ENCODE measurements at regions not wholly inside any gene's neighbourhood (a gene's known extent, or its start where the extent isn't known, plus 50 kb on each side); places are given as distances from the start of the nearest gene placed in this dataset.

GRCh38 chr14:76656592-76656991, 104.7 kb upstream of the VASH1 start:
- DNase-seq (ENCODE audit: low spot score) = no peak
- TF ChIP-seq CTCF (IDR thresholded peaks at IDR 0.05; ENCODE audit: extremely low read depth, missing control alignments) = no peak

GRCh38 chr14:76657404-76657803, 103.9 kb upstream of the VASH1 start:
- no peak for DNase-seq (ENCODE audit: low spot score)
- no peak for TF ChIP-seq CTCF (IDR thresholded peaks at IDR 0.05; ENCODE audit: extremely low read depth, missing control alignments)

- DNase-seq (ENCODE audit: low spot score) = no peak
- TF ChIP-seq CTCF (IDR thresholded peaks at IDR 0.05; ENCODE audit: extremely low read depth, missing control alignments) = no peak
These were observed 103.4 kb upstream of the VASH1 start for GRCh38 chr14:76657846-76658245.

GRCh38 chr14:76662580-76662979, 98.7 kb upstream of the VASH1 start:
- DNase-seq (ENCODE audit: low spot score) = no peak
- TF ChIP-seq CTCF (IDR thresholded peaks at IDR 0.05; ENCODE audit: extremely low read depth, missing control alignments) = no peak

- TF ChIP-seq CTCF (IDR thresholded peaks at IDR 0.05; ENCODE audit: extremely low read depth, missing control alignments) = no peak
These were observed 96.5 kb upstream of the VASH1 start for GRCh38 chr14:76664790-76665189.

GRCh38 chr14:76666746-76667145, 94.5 kb upstream of the VASH1 start:
- no peak for DNase-seq (ENCODE audit: low spot score)
- no peak for TF ChIP-seq CTCF (IDR thresholded peaks at IDR 0.05; ENCODE audit: extremely low read depth, missing control alignments)

More at GRCh38 chr14:76664790-76665189, 96.5 kb upstream of the VASH1 start:
- DNase-seq (ENCODE audit: low spot score) = no peak

GRCh38 chr14:76669770-76670169, 91.5 kb upstream of the VASH1 start:
- DNase-seq (ENCODE audit: low spot score) = no peak
- no peak for TF ChIP-seq CTCF (IDR thresholded peaks at IDR 0.05; ENCODE audit: extremely low read depth, missing control alignments)

Data from GM20000 (cell line).